NCI-H146 treated with DMSO at 0.1 percent for 48 hours (cell line): ENCODE measurements at regions not wholly inside any gene's neighbourhood (a gene's known extent, or its start where the extent isn't known, plus 50 kb on each side); places are given as distances from the start of the nearest gene placed in this dataset.

ENCODE experiments used
- DNase-seq: peaks from one replicate; lab custom pipeline; 2025; ENCODE audit not compliant: unreplicated experiment; lab: John Stamatoyannopoulos, UW

GRCh38 chr20:21873291-21873690, 167.8 kb downstream of the PAX1 start:
- no peak for DNase-seq

- no peak for DNase-seq
These were observed 162.3 kb downstream of the PAX1 start for GRCh38 chr20:21867811-21868210.

GRCh38 chr20:21867353-21867752, 161.9 kb downstream of the PAX1 start:
- no peak for DNase-seq

GRCh38 chr20:21862956-21863355, 157.5 kb downstream of the PAX1 start:
- no peak for DNase-seq

GRCh38 chr20:21862259-21862946, 156.9 kb downstream of the PAX1 start:
- no peak for DNase-seq

- DNase-seq = no peak
These were observed 135.5 kb downstream of the PAX1 start for GRCh38 chr20:21840991-21841390.

- DNase-seq = no peak
These were observed 134.5 kb downstream of the PAX1 start for GRCh38 chr20:21839982-21840381.

- DNase-seq = no peak
These were observed 130.9 kb downstream of the PAX1 start for GRCh38 chr20:21836346-21836745.

- DNase-seq = no peak
These were observed 129.6 kb downstream of the PAX1 start for GRCh38 chr20:21835042-21835441.

- no peak for DNase-seq
These were observed 127.2 kb downstream of the PAX1 start for GRCh38 chr20:21832442-21833385.

GRCh38 chr20:21826976-21827375, 121.5 kb downstream of the PAX1 start:
- DNase-seq = no peak

- no peak for DNase-seq
These were observed 115.9 kb downstream of the PAX1 start for GRCh38 chr20:21821358-21821757.

- no peak for DNase-seq
These were observed 115.2 kb downstream of the PAX1 start for GRCh38 chr20:21820688-21821087.

GRCh38 chr20:21820045-21820444, 114.6 kb downstream of the PAX1 start:
- no peak for DNase-seq

- no peak for DNase-seq
These were observed 106.9 kb downstream of the PAX1 start for GRCh38 chr20:21812379-21812778.

- DNase-seq = no peak
These were observed 104.6 kb downstream of the PAX1 start for GRCh38 chr20:21809961-21810523.

GRCh38 chr20:21808863-21809664, 103.6 kb downstream of the PAX1 start:
- no peak for DNase-seq

- DNase-seq = no peak
These were observed 102.7 kb downstream of the PAX1 start for GRCh38 chr20:21808139-21808538.

GRCh38 chr20:21804802-21805201, 99.3 kb downstream of the PAX1 start:
- no peak for DNase-seq

- no peak for DNase-seq
These were observed 95.7 kb downstream of the PAX1 start for GRCh38 chr20:21801193-21801592.

- no peak for DNase-seq
These were observed 92.9 kb downstream of the PAX1 start for GRCh38 chr20:21798384-21798783.
